ENCODE measurements at regions not wholly inside any gene's neighbourhood (a gene's known extent, or its start where the extent isn't known, plus 50 kb on each side); places are given as distances from the start of the nearest gene placed in this dataset.

DNA sequence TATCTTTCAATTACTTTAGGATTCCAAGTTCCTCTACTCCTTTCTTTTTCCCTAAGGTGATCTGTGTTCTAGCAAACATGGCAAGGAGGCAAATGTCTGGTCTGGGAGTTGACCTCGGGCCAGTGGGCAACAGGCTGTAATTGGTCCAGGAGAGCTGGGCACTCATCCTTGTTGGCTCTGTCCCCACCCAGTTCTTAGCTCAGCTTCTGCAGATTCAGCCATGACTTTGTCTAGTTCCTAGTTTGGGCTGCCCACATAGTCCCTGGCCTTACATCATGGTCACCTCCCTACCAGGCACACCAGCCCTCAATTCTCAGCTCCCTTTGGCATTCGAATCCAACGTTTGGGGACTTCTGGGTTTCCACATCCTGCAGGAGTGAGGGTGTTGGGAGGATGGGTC lies 92.1 kb upstream of the DAP start:
- no peak for DNase-seq

DNA sequence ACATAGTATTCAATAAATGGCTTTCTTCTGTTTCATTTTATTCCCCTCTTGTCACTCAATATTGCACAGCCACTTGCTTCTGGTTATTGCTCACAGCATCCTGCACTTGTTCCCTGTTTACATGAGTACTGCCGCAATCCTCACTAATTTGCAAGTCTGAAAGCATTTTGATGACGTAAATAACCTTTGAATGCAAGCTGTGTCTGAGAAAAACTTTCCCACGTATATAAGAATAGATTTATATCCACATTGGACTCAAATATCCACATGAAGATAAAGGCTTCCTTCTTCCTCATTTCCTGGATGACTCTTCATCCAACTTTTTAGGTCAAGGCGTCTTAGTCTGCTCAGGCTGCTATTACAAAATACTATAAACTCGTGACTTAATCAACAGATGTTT lies 88.2 kb upstream of the DAP start:
- no peak for DNase-seq

DNA sequence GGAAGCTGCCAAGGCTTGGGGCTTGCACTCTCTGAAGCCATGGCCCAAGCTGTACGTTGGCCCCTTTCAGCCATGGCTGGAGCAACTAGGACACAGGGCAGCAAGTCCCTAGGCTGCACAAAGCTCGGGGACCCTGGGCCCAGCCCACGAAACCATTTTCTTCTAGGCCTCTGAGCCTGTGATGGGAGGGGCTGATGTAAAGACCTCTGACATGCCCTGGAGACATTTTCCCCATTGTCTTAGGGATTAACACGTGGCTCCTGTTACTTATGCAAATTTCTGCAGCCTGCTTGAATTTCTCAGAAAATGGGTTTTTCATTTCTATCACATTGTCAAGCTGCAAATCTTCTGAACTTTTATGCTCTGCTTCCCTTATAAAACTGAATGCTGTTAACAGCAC lies 83.0 kb upstream of the DAP start:
- DNase-seq, result no peak

DNA sequence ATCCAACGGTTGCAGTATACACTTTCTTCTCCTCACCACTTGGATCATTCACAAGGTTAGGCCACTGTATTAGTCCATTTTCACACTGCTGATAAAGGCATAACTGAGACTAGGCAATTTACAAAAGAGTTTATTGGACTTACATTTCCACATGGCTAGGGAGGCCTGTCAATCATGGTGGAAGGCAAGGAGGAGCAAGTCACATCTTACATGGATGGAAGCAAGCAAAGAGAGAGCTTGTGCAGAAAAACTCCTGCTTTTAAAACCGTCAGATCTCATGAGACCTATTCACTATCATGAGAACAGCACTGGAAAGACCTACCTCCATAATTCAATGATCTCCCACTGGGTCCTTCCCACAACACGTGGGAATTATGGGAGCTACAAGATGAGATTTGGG lies 81.8 kb upstream of the DAP start:
- DNase-seq, result no peak

DNA sequence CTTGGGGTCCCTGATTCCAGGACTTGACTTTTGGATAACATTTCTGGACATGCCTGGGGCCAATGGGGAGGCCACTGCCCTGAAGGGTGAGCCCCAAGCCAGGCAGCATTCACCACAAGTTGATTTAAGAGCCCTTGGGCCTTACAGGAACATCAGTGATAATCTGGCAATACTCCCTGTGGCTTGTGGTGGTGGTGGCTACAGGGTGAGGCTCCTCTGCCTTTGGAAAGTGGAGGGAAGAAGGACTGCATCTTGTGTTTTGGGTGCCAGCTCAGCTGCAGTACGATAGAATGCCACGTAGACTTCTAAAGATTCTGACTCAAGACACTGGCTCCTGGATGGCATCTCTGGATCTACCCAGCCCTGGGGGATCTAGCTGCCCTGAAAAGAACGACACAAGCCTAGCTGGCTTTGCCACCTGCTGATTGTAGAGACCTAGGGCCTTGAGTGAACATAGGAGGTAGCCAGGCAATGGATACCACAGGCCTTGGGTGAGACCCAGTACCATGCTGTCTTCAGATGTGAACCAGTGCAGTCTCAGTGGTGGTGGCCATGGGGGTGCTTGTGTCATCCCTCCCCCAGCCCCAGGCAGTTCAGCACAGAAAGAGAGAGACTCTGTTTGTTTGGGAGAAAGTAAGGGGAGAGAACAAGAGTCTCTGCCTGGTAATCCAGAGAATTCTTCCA lies 79.0 kb upstream of the DAP start:
- DNase-seq, result no peak

DNA sequence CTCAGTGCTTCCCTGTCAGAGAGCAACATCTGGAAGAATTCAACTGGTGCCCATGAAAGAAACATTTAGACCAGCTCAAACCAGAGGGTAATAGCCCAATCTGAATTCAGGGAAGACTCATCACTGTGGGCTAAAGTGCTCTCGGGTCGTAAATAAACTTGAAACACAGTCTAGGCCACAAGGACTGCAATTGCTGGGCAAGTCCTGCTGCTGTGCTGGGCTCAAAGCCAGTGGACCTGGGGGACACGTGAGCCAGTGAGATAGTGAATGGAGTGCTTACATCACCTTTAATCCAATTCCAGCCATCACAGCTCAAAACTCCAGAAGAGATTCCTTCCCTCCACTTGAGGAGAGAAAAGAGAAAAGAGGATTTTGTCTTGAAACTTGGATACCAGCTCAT lies 78.1 kb upstream of the DAP start:
- no peak for DNase-seq

DNA sequence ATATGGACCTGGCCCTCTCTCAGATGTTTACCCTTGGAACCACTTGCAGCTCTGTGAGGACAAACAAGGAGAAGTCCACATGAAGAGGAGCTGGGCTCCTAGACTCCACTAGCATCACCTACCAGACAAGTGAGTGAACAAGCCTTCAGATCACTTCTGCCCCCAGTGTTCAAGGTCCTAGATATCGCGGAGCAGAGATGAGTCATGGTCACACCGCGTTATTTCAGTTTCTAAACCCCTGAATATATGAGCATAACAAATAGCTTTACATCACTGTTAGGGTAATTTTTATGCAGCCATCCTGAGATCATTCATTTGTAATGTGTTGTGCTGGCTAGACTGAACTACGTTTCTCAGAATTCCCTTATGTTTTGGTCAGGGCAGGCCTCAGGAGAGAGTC lies 77.0 kb upstream of the DAP start:
- no peak for DNase-seq

DNA sequence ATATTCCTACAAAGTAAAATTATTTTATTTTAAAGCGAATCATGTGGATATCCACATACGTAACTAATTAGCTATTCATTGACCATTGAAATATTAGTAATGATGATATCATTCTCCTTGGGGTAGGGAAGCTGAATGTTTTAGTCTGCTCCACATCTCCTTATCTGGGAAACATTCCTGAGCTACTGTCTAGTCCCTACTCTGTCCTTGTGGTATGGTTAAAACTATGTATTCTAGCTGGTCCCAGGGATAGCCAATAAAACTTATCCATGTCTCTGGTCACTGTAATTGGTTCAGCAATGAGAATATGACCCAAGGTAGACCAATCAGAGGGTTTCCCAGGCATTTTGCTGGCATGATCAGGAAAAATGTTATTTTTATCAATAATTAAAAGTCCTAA lies 76.0 kb upstream of the DAP start:
- no peak for DNase-seq

DNA sequence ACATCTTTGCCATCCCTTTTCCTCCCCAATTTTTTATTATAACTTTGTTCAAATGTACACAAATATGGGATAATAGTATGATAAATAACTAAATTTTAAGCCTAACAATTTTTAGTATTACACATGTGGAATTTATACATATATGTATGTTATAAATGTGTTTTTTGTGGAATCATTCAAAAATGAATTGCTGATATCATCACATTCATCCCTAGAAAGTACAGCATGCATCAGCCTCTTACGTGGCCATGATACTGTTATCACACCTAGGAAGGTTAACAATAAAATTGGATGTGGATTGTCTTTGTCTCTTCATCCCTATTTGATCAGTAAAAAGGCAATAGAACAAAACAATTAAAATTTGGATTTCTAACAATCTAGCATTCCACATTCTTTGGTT lies 73.7 kb upstream of the DAP start:
- DNase-seq, result no peak

DNA sequence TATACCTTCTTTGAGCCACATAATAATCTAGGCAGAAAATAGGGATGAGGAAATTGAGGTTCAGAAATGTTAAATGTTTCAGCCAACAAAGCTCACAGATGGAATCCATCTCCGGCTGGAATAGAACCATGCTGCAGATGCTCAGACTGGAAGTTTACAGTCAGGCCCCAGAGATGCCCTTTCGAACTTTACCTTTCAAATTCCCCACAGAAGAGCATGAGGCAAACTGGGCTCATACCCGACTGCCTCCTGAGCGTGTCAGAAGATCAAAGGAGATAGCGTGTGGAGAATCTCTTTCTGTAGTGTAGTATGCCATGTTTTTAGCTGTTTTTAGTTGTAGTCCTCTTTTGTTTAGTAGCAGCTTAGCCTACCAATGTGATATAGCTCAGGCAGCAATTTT lies 72.0 kb upstream of the DAP start:
- no peak for DNase-seq

DNA sequence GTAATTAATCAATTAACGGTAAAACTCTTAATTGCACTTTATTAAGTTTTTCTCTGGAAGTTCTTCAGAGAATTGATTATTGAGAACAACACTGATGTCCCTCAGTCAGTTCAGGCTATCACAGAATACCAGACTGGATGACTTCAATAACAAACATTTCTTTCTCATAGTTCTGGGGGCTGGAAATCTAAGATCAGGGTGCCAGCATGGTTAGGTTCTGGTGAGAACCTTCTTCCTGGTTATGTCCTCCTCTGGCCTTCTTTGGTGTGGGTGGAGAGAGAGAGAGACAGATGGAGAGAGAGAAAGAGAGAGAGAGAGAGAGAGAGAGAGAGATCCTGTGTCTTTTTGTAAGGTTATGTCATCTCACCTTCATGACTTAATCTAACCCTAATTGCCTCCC lies 71.4 kb upstream of the DAP start:
- DNase-seq, result no peak

DNA sequence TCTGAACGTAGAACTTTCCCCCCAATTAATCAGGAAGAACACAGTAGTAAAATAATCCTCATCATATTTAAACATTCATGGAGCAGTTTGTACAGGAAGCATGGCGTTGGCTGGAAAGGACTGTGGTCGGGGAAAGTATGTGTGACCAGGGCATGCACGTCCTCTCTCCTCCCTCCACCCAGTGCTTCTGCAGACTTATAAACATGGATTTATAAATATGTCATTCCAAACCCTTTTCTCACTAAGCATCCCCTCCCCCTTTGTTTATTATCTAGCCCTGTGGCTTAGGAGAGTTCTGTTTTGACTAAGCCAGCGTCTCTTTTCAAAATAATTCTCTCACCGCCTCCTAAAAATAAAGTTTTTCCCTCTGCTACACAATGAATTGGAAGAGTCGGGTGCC lies 70.4 kb upstream of the DAP start:
- no peak for DNase-seq

DNA sequence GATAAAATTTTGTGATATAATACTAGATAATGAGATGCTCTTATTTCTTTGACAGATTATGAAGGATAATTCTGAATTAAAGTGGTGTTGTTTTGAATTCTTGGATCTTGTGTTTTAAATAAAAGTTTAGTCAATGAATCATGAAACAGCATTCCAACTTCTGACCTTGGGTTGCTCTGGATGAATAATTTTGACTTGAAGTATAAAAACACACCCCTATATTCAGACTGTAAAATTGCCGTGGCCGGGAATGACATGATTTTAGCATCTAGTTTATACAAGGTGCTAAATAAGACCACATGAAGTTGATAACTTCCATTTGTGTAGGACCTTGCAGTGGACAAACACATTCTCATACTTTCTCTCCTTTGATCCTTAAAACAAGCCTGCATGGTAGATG lies 67.2 kb upstream of the DAP start:
- no peak for DNase-seq

DNA sequence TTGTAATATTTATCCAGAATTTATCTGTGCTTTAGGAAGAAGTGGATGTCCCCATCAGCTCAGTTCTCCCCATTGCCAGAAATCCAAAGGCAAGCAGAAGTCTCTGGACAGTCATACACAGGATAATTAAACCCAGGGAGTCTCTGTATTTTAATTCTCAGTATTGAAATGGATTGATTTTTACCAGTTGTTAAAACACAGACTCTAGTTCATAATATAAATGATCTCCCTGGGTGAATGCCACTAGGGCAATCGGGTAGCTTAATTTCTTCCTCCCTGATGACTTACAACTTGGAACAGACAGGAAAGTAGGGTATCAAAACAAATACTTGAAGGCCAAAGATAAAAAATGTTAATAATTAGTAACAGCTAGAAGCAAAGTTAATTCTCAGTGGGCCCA lies 66.5 kb upstream of the DAP start:
- no peak for DNase-seq

DNA sequence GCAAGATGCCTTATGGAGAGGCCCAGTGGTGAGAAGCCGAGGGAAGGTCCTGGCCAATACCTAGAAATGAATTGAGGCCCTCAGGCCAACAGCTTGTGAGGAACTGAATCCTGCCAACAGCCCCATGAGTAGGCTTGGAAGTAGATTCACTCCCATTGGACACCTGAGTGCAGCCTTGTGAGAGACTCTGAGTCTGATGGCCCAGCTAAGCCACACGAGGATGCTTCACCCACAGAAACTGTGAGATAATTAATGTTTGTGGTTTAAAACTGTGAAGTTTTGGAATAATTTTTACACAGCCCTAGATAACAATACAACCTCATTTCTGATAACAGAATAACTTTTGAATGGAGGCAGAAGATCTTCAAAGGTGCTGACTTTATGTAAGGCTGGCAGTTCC lies 65.9 kb upstream of the DAP start:
- no peak for DNase-seq

DNA sequence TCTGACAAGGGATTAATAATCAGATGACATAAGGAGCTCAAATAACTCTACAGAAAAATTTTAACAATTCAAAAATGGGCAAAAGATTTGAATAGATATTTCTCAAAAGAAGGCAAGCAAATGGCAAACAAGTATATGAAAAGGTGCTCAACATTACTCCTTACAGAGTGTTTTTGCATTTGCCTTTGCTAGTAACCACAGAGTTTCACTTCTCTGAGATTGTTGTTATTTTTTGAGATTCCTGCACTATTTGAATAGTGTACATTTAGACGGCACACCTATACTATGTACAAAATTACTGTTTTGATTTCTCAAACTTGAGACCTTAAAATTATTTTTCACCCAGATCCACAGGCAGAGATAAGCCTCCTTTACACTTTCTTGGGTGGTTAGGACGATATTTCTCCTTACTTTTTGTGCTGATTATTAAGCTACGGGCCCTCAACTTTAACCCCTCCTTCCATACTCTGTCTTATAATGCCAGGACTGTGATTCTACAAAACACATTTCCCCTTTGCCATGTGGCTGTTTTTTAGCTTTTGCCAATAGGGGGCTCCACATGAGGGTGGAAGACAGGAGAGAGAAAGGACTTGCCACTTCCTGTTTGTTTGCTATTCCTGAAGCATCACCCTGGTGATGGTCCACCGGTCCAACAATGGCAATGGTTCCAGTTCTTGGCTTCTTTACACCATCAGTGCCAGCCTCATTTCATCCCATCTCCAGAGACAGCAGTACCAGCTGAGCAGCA lies 65.0 kb upstream of the DAP start:
- no peak for DNase-seq

DNA sequence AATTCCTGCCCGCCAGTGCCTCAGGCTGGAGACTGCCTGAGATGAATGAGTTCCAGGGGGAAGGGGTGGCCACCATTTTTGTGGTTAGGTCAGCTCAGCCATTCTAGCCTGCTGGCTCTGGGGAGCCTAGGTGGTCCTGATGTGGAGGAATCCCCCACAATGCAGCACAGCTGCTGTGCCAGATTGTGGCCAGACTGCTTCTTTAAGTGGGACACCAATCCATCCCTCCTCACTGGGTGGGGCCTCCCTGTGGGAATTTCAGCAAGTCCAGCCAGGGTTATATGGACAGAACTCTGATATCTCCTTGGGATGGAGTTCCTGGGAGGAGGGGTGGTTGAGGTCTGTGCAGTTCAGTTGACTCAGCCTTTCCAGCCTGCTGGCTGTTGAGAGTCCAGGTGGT lies 51.2 kb upstream of the DAP start:
- DNase-seq, result no peak
